SU-DHL-6 (cell line): ENCODE measurements at regions not wholly inside any gene's neighbourhood (a gene's known extent, or its start where the extent isn't known, plus 50 kb on each side); places are given as distances from the start of the nearest gene placed in this dataset.

Source experiments
- CTCF ChIP-seq: fragments of 200-600 bp; sonication (generic); IDR thresholded peaks from one replicate; pipeline ENCODE4 v1.5.1; 2017; ENCODE audit warnings: antibody characterized with exemption, mild to moderate bottlenecking, low read length, moderate library complexity; ENCODE audit not compliant: insufficient read depth, poor library complexity, severe bottlenecking
- EZH2phosphoT487 ChIP-seq: fragments of 200-600 bp; sonication (generic), shearing (Covaris generic); conservative IDR thresholded peaks from 2 replicates; pipeline ENCODE4 v1.6.1; 2018; ENCODE audit warnings: mild to moderate bottlenecking, antibody characterized with exemption, low read length, moderate library complexity, mixed read lengths

- TF ChIP-seq CTCF, result no peak
- no peak for TF ChIP-seq EZH2phosphoT487
Observed at GRCh38 chr7:4436936-4437335, 245.2 kb upstream of the FOXK1 start.
